HL-60 (cell line): ENCODE measurements at regions not wholly inside any gene's neighbourhood (a gene's known extent, or its start where the extent isn't known, plus 50 kb on each side); places are given as distances from the start of the nearest gene placed in this dataset.

Source experiments
- DNase-seq, 2 experiments: peaks; one replicate each; pipeline ENCODE4 v3.0.0-alpha.2; 2010 to 2020; ENCODE audit warnings: low read depth in 1 of 2, low spot score in 1 of 2
- H3K27ac ChIP-seq: fragments of 250-450 bp; sonication (Bioruptor Pico); replicated peaks from 2 replicates; pipeline ENCODE4 v1.5.1; 2020; ENCODE audit warnings: mild to moderate bottlenecking, moderate library complexity
- H3K27me3 ChIP-seq: fragments of 250-450 bp; sonication (Bioruptor Pico); 2 replicates; pipeline ENCODE4 v1.5.1; 2021; ENCODE audit warnings: mild to moderate bottlenecking, moderate library complexity; ENCODE audit not compliant: insufficient read depth, poor library complexity, severe bottlenecking
- H3K4me3 ChIP-seq: replicated peaks from 2 replicates; pipeline ENCODE4 v1.5.1; 2011; ENCODE audit warnings: mild to moderate bottlenecking, control low read depth, low read length; ENCODE audit not compliant: insufficient read depth
- GABPA ChIP-seq: IDR thresholded peaks from 2 replicates; pipeline ENCODE4 v1.6.1; 2012; ENCODE audit warnings: low read depth
- POLR2AphosphoS5 ChIP-seq: IDR thresholded peaks from 2 replicates; pipeline ENCODE4 v1.6.1; 2012; ENCODE audit warnings: low read depth
- REST ChIP-seq: IDR thresholded peaks from 2 replicates; pipeline ENCODE4 v1.6.1; 2012; ENCODE audit warnings: low read depth; ENCODE audit not compliant: insufficient replicate concordance
- SPI1 ChIP-seq: IDR thresholded peaks from 2 replicates; pipeline ENCODE4 v1.6.1; 2012; ENCODE audit warnings: low read depth, mild to moderate bottlenecking, borderline replicate concordance
- TF ChIP-seq, protein P1 (sequence below): IDR thresholded peaks from one replicate; pipeline ENCODE4 v1.5.1; 2011; ENCODE audit warnings: low read length, control low read depth, inconsistent platforms; ENCODE audit not compliant: insufficient read depth

GRCh38 chr10:78730754-78731153 is 338.0 kb upstream of the ZMIZ1 start:
- Histone ChIP-seq H3K27ac (no peak overlapping the region), H3K27me3 (no peaks in the 10 kb centered on the region), H3K4me3 (no peak overlapping the region)
- TF ChIP-seq REST: no peak
- TF ChIP-seq POLR2AphosphoS5: no peak
- TF ChIP-seq GABPA: no peak
- TF ChIP-seq SPI1: no peak
- TF ChIP-seq, protein P1, sequence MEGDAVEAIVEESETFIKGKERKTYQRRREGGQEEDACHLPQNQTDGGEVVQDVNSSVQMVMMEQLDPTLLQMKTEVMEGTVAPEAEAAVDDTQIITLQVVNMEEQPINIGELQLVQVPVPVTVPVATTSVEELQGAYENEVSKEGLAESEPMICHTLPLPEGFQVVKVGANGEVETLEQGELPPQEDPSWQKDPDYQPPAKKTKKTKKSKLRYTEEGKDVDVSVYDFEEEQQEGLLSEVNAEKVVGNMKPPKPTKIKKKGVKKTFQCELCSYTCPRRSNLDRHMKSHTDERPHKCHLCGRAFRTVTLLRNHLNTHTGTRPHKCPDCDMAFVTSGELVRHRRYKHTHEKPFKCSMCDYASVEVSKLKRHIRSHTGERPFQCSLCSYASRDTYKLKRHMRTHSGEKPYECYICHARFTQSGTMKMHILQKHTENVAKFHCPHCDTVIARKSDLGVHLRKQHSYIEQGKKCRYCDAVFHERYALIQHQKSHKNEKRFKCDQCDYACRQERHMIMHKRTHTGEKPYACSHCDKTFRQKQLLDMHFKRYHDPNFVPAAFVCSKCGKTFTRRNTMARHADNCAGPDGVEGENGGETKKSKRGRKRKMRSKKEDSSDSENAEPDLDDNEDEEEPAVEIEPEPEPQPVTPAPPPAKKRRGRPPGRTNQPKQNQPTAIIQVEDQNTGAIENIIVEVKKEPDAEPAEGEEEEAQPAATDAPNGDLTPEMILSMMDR: no peak
- DNase-seq: no peak

DNA sequence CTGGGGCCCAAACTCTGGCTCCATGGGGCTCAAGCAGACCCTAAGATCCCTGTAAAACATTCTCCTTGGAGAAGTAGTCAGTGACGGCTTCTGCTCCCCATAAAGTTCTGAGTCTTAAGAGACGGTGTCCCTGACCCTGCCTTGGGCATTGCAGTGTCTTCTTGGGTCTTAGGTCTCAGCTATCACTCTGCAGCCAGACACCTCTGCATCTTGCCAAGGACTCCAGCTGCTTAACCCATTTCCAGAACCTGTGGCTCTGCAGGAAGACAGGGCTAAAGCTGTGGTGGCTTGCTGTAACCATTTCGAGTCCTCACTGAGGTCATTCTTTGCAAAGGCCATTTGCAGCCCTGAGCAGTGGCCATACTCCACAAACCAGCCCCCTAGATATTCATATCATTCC is 337.1 kb upstream of the ZMIZ1 start:
- H3K27ac ChIP-seq: no peak overlapping the region
- H3K4me3 ChIP-seq: no peak overlapping the region
- no peak for DNase-seq
- TF ChIP-seq POLR2AphosphoS5 (no peak), REST (no peak), GABPA (no peak), SPI1 (no peak)
- TF ChIP-seq, protein P1: no peak
- no peaks in the 10 kb centered on the region for H3K27me3 ChIP-seq

DNA sequence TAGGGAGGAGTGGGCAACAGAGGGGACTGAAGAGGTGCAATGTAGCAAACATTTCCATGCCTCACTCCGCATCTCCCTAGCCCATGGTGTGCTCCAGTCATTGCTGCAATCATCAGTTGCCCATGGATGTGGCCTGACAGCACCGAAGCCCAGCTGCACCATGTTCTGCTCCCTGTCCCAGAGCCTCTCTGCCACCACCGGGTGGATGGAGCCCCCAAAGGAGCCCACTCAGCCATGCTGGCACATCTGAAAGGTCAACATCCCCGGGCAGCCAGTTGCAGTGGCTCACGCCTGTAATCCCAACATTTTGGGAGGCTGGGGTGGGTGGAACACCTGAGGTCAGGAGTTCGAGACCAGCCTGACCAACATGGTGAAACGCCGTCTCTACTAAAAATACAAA is 336.4 kb upstream of the ZMIZ1 start:
- TF ChIP-seq REST: no peak
- TF ChIP-seq POLR2AphosphoS5: no peak
- no peak for TF ChIP-seq SPI1
- TF ChIP-seq GABPA: no peak
- TF ChIP-seq, protein P1: no peak
- no peaks in the 10 kb centered on the region for H3K27me3 ChIP-seq
- H3K4me3 ChIP-seq: no peak overlapping the region
- no peak overlapping the region for H3K27ac ChIP-seq
- DNase-seq: no peak
